MM.1S (cell line): ENCODE measurements at regions not wholly inside any gene's neighbourhood (a gene's known extent, or its start where the extent isn't known, plus 50 kb on each side); places are given as distances from the start of the nearest gene placed in this dataset.

ENCODE experiments used
- DNase-seq: peaks from one replicate; pipeline ENCODE4 v3.0.0-alpha.2; 2015
- H2AFZ ChIP-seq: fragments of 300-600 bp; sonication (generic); 2 replicates; pipeline ENCODE4 v1.6.0; 2016; ENCODE audit warnings: antibody characterized with exemption, low read length
- H3F3A ChIP-seq: fragments of 300-600 bp; sonication (generic); 2 replicates; pipeline ENCODE4 v1.6.1; 2016; ENCODE audit warnings: mild to moderate bottlenecking, antibody characterized with exemption, low read length, moderate library complexity, mixed read lengths; ENCODE audit not compliant: insufficient read depth
- H3K27ac ChIP-seq: fragments of 300-600 bp; sonication (generic); 2 replicates; pipeline ENCODE4 v1.5.1; 2016; ENCODE audit warnings: mild to moderate bottlenecking, low read length
- H3K27me3 ChIP-seq: fragments of 300-600 bp; sonication (generic); replicated peaks from 2 replicates; pipeline ENCODE4 v1.6.0; 2016; ENCODE audit warnings: low read length; ENCODE audit not compliant: insufficient read depth
- H3K36me3 ChIP-seq: fragments of 300-600 bp; sonication (generic); replicated peaks from 2 replicates; pipeline ENCODE4 v1.6.1; 2016; ENCODE audit warnings: mild to moderate bottlenecking, low read length, mixed read lengths; ENCODE audit not compliant: insufficient read depth
- H3K4me1 ChIP-seq: fragments of 300-600 bp; sonication (generic); 2 replicates; pipeline ENCODE4 v1.6.1; 2016; ENCODE audit warnings: low read length, mixed read lengths
- H3K4me2 ChIP-seq: fragments of 300-600 bp; sonication (generic); 2 replicates; pipeline ENCODE4 v1.6.0; 2016; ENCODE audit warnings: low read depth, low read length
- H3K4me3 ChIP-seq: fragments of 300-600 bp; sonication (generic); 2 replicates; pipeline ENCODE4 v1.5.1; 2016; ENCODE audit warnings: low read length, mixed read lengths
- H3K79me2 ChIP-seq: fragments of 300-600 bp; sonication (generic); 2 replicates; pipeline ENCODE4 v1.6.1; 2016; ENCODE audit warnings: mixed run types, low read length, mixed read lengths
- H3K9ac ChIP-seq: fragments of 300-600 bp; sonication (generic); 2 replicates; pipeline ENCODE4 v1.6.1; 2016; ENCODE audit warnings: low read length, mixed read lengths
- H3K9me2 ChIP-seq: fragments of 300-600 bp; sonication (generic); replicated peaks from 2 replicates; pipeline ENCODE4 v1.6.1; 2016; ENCODE audit warnings: mild to moderate bottlenecking, low read length, mixed read lengths; ENCODE audit not compliant: insufficient read depth
- H3K9me3 ChIP-seq: fragments of 300-600 bp; sonication (generic); replicated peaks from 2 replicates; pipeline ENCODE4 v1.6.1; 2016; ENCODE audit warnings: mild to moderate bottlenecking, low read length, mixed read lengths; ENCODE audit not compliant: insufficient read depth
- H4K20me1 ChIP-seq: fragments of 300-600 bp; sonication (generic); 2 replicates; pipeline ENCODE4 v1.6.1; 2016; ENCODE audit warnings: mild to moderate bottlenecking, low read length, moderate library complexity, mixed read lengths; ENCODE audit not compliant: insufficient read depth
- CTCF ChIP-seq: fragments of 300-600 bp; sonication (generic); IDR thresholded peaks from 2 replicates; pipeline ENCODE4 v1.5.1; 2016; ENCODE audit warnings: antibody characterized with exemption, low read length, mixed read lengths
- EZH2 ChIP-seq: fragments of 300-600 bp; sonication (generic); optimal IDR thresholded peaks from 2 replicates; pipeline ENCODE3; 2017; ENCODE audit warnings: low read depth, mild to moderate bottlenecking, antibody characterized with exemption, low read length, mixed read lengths
- EZH2phosphoT487 ChIP-seq: fragments of 300-600 bp; sonication (generic); IDR thresholded peaks from 2 replicates; pipeline ENCODE4 v1.6.1; 2018; ENCODE audit warnings: antibody characterized with exemption, low read length

GRCh38 chr9:71352837-71353236, 231.4 kb upstream of the TRPM3 start:
- H3K79me2 ChIP-seq, result no peaks in the 10 kb centered on the region
- no peak overlapping the region for H2AFZ ChIP-seq
- peak overlapping the region; percentile 18; the same call in 1 of the 2 replicates for H3K4me3 ChIP-seq
- H3K36me3 ChIP-seq, result no peaks in the 10 kb centered on the region
- H3K9me2 ChIP-seq, result no peaks in the 10 kb centered on the region
- H3K27me3 ChIP-seq, result no peaks in the 10 kb centered on the region
- peak overlapping the region; percentile 9; the same call in 1 of the 2 replicates for H3K9ac ChIP-seq
- H3F3A ChIP-seq, result peaks cover 25% of the 10 kb centered on the region
- peak overlapping the region; percentile 61 for H3K4me2 ChIP-seq
- H3K9me3 ChIP-seq, result no peaks in the 10 kb centered on the region
- H3K27ac ChIP-seq, result peak overlapping the region; percentile 75
- TF ChIP-seq CTCF (no peak), EZH2 (no peak), EZH2phosphoT487 (no peak)
- H3K4me1 ChIP-seq, result peaks cover 44% of the 10 kb centered on the region
- peak; percentile 85 for DNase-seq
- no peaks in the 10 kb centered on the region for H4K20me1 ChIP-seq

GRCh38 chr9:71349218-71349617, 227.8 kb upstream of the TRPM3 start:
- H3K79me2 ChIP-seq, result no peaks in the 10 kb centered on the region
- no peaks in the 10 kb centered on the region for H3K27me3 ChIP-seq
- H3K9me3 ChIP-seq, result no peaks in the 10 kb centered on the region
- TF ChIP-seq EZH2, result no peak
- TF ChIP-seq CTCF, result no peak
- no peak for TF ChIP-seq EZH2phosphoT487
- peaks cover 25% of the 10 kb centered on the region for H3F3A ChIP-seq
- no peak for DNase-seq
- H3K9me2 ChIP-seq, result no peaks in the 10 kb centered on the region
- peaks cover 34% of the 10 kb centered on the region for H3K4me1 ChIP-seq
- no peaks in the 10 kb centered on the region for H3K36me3 ChIP-seq
- no peak overlapping the region for H3K4me2 ChIP-seq
- no peak overlapping the region for H3K9ac ChIP-seq
- no peak overlapping the region for H2AFZ ChIP-seq
- no peak overlapping the region for H3K4me3 ChIP-seq
- no peak overlapping the region for H3K27ac ChIP-seq
- H4K20me1 ChIP-seq, result no peaks in the 10 kb centered on the region

- Histone ChIP-seq H3K36me3 (no peaks in the 10 kb centered on the region), H3F3A (no peaks in the 10 kb centered on the region), H4K20me1 (no peaks in the 10 kb centered on the region), H3K4me1 (no peaks in the 10 kb centered on the region), H3K4me2 (no peak overlapping the region), H3K4me3 (no peak overlapping the region), H3K9me3 (no peaks in the 10 kb centered on the region), H3K27ac (no peak overlapping the region), H2AFZ (no peak overlapping the region), H3K9ac (no peak overlapping the region), H3K27me3 (no peaks in the 10 kb centered on the region), H3K79me2 (no peaks in the 10 kb centered on the region), H3K9me2 (no peaks in the 10 kb centered on the region)
- DNase-seq, result no peak
- TF ChIP-seq CTCF (no peak), EZH2 (no peak), EZH2phosphoT487 (no peak)
Observed at GRCh38 chr9:71333321-71333720, 211.9 kb upstream of the TRPM3 start.
